NCI-H82 treated with DMSO at 0.1 percent for 48 hours (cell line): ENCODE measurements at regions not wholly inside any gene's neighbourhood (a gene's known extent, or its start where the extent isn't known, plus 50 kb on each side); places are given as distances from the start of the nearest gene placed in this dataset.

Source experiments
- DNase-seq: peaks from one replicate; lab custom pipeline; 2025; ENCODE audit not compliant: unreplicated experiment; lab: John Stamatoyannopoulos, UW

DNA sequence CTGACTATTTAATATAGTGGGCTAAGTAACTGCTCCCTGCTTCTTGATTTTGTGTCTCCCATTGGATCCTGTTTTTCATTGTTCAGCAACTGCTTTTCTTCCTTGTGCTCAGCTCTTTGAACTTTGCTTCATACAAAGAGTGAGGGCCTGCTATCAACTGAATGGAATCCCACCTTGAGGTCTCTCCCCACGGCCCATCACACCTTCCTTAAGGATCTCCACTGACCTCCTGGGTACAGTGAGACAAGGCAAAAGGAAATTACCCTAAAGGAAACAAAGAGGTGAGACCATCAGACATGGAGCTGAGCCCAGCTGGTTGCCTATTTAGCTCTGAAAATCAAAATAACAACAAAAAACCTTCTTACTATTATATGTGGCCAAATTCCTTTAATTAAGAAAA, 91.3 kb upstream of the RPL34 start:
- no peak for DNase-seq

DNA sequence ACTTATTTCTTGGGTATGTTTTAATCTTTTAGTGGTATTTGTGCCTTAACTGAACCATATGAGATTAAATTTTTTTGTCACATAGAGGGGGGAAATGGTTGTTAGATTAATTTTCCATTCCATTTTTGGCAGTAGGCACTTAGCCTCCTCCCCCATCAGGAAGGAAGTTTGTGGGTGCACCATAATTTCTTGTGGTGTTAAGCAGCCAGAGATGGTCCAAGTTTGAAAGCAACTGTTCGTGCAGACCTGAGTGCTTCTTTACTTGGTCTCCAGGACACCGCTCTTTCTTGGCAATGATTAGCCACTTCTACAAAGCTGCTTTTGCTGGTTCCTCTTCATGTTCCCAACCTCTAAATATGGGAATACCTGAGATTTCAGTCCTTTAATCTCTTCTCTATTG, 92.7 kb upstream of the RPL34 start:
- DNase-seq = no peak

DNA sequence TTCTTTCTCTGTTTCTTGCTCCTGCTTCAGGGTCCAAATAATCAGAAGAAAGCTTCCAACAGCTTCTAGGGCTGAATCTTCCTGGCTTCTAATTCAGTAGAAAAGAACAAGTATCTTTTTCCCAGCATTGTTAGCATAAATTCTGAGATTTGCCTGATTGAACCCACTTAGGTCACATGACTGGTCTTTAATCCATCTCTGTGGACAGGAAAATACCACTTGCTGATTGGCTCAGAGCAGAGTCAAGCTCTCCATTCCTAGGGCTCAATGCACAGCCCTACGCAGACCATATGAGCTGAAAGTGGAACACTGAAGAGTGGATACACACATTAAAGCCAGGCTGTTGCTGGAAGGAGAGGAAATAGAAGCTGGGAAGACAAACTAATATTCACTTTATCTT, 99.6 kb upstream of the RPL34 start:
- no peak for DNase-seq

DNA sequence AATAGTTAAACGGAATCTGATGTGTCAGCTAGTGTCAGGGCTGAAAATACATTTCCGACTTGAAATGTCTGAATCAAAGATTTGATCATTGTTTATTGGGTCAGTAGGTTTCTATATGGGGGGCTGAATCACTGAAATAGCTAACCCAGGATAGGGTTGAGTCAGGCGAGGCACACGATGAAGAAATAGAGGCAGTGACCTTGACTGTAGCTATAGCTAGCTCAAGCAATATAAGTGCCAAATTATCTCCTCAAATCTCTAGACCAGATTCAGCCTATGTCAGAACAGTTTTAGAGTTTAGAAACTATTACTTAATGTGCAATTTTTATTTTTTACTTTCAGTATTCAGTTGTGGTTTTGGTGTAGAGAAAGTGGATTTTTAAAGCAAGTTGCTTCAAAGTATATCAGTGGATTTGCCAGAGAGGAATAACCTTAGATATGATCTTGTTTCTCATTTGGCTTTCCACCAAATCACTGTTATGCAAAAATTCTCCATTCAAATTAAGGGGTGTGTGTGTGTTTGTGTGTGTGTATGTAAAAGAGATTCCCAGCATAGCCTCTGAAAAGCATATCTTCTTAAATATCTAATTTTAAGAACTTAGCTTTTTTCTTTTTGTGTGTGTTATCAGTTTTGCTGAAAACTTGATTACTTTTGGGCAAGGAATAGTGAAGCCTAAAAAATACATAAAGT, 100.3 kb upstream of the RPL34 start:
- no peak for DNase-seq

DNA sequence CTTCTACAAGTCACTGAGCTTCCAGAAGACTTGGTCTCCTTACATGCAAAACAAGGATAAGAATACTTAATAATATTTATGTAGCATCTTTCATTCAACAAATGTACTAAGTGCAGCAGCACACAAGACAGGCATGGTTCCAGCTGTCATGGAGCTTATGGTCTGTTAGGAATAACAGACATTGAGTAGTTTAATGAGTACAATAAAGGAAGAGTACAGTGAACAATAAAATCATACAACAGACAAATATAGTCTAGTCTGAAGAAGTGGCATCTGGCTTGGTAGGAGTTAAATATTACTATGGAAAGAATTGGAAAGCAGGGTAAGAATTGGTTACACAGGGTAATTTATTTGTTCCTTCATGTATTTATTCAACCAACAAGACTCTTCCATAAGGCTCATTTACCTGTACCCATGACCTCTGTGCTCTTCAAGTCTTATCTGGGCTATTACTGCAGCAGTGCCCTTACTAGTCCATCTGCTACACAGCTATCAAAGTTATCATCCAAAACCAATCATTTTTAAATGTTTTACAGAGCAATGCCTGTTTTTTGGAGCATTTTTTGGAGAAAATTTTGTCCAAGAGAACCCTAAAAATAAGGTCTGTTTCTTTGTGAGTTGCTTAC, 101.1 kb upstream of the RPL34 start:
- DNase-seq = no peak

DNA sequence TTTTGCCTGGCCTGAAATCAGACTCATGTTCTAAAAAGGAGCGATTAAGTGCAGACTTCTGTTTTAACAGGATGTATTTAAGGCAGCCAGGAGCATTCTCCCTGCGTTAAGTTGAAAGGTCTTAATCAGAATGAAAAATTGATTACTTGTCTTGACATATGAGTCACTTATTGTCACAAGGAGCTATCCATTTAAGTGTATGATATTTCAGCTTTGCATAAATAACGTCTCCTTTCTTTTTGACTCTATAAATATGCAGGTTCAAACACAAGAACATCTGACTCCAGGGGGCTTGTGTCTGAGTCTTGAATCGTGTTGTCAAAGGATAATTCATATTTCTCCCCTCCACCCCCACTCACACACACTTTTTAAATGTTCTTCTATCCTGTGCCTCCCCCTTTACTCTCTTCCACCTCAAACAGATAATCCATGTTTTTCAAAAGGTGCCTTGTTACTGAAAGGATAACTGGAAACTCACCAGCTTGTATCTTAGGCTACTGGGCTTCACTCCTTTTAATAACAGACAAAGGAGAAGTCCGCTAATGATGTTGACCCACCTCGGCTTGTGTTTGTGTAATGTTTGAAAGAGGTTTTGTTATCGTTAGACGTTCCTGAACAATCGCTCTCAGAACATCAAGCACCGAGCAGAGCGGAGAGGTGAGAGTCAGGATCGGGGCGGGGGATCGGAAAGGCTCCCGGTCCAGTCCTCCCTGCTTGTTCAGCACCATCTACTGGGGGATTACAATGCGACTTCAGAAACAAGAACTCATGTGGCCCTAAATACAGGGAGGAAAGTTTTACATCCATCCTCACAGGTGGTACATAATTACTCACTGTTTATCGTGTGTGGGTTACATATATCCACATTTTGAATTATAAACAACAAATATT, 107.5 kb upstream of the RPL34 start:
- no peak for DNase-seq

DNA sequence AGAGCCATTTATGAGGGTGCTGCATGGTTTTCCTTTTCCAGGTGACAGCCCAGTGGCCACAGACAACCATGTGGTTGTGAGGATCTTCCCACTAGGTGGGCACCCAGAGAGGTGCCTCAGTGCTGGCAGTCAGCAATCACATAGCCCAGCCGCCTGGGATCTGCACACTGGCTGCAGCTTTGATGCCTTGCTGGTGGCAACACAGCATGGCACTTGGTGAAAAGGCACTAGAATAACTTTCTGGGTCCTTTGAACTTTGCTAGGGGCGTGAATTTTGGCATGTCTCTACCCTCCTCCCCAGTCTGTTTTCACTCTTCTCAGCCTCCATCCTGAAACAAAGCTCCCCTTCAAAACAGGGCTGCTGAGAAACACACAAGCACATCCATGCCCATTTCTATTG, 108.8 kb upstream of the RPL34 start:
- DNase-seq = no peak

DNA sequence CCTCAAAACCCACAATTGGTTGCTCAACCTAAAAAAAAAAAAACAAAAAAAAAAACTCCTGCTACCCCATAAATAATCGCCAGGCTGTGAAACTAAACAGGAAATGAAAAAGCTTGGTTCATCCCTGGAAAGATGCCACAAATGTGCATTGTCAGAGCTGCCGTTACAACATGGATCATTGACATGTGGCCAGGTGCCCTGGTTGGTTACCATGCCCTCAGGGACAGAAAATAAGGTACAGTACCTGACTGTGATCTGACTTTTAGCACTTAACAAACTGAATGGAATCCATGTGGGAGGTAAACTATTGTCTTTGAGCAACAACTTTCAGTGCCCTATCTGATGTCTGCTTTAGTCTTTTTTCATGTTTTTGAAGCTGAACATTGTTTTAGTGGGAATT, 118.0 kb upstream of the RPL34 start:
- DNase-seq = no peak

DNA sequence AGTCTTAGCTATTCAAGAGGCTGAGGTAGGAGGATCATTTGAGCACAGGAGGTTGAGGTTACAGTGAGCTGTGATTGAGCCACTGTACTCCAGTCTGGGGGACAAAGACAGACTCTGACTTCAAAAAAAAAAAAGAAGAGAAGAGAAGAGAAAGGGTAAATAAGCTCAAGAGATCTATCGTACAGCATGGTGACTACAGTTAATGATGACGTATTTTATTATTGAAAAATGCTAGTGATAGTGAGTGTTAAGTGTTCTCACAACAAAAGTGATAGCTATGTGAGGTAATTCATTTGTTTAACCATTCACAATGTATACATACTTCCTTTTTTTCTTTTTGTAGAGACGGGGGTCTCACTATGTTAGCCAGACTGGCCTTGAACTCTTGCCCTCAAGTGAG, 121.5 kb upstream of the RPL34 start:
- no peak for DNase-seq

DNA sequence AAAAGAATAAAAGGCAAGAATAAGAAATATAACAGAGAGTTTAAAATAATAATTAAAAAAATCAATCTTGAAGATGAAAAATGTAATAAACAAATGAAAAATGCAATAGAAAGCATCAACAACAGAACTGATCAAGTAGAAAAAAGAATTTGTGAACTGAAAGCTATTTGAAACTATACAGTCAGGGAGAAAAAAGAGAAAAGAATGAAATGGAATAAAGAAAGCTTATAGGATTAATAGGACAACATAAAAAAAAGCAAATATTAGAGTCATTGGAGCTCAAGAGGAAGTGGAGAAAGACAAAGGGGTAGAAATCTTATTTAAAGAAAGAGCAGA, 126.8 kb upstream of the RPL34 start:
- DNase-seq = no peak

DNA sequence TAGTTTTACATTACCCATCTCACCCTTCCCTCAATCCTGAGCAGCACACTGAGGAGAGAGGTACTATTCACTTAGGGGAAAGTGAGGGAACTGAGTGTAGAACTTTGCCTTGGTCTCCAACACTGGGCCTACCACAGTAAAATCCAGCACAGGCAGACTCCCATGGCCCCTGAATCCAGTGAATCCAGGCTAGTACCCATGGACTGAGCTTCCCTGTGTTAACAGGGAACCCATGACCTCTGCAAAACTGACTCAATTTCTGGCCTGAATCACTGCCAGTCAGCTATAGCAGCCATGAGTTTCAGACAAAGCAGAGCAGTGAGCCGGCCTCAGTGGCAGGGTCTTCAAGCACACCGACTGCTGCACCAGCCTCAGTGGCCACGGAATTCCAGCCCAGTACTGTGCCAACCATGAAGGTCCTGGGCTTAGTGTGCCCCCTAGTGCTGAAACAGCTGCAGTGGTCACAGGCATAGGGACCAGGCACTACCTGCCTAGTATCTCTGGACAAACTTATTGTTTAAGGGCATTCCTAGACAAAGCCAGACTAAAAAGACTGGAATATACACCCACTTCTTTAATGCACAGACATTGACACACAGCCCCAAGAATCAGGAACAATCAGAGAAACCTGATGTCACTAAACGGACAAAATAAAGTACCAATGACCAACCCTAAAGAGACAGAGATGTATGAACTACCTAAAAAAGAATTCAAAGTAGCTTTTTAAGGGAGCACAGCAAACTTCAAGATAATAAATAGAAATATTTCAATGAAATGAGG, 127.4 kb upstream of the RPL34 start:
- no peak for DNase-seq

DNA sequence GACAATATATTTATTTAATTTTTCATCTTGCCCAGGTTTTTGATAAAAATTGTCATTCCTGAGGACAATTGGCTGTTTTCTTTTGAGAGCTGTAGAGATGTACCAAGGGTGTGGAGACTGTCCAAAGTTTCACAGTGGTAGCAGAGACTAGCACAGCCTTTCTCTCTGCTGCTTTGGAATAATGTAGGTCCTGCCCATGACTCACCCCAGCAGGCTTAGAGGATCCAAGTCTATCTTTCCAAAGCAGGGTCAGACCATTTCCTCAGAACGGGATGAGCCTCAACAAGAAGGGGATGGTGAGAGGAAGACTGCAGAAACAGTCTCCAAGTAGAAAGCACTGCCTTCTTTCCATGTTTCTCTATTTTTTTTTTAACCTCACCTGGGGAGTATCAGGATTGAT, 131.5 kb upstream of the RPL34 start:
- DNase-seq = no peak

DNA sequence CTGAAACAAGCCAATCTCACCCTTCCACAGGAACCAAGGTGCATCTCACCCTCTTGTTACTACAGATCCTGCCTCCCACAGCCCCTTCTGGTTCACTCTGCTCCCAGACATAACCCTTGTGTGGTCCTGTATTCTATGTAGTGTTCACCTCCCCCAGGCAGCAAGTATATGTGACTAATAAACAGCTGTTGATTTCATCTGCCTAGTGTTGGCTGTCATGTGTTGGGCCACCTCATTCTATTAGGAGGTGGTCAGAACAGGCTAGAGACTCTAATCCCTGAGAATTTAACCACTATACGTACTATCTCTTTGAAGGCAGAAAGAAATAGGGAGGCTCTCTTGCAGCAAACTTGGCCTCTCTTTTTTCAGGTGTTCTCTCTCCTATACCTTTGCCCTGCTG, 134.3 kb upstream of the RPL34 start:
- no peak for DNase-seq

DNA sequence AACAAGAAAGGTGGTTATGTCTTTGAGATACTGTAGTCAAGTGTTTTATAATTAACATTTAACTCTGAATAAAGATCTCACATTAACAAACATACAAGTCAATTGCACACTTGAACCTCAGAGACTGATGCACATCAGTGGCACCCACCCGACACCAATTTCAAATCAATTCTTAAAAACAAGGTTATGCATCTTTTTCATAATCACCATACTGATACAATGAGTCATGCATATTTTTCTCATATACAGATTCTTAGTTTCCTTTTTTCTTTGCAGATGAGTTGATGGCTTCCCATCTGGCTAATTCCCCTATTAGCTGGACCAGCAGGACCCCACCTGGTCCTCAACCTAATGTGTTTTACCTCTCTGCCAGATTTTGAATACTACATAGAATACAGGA, 136.2 kb upstream of the RPL34 start:
- DNase-seq = no peak

DNA sequence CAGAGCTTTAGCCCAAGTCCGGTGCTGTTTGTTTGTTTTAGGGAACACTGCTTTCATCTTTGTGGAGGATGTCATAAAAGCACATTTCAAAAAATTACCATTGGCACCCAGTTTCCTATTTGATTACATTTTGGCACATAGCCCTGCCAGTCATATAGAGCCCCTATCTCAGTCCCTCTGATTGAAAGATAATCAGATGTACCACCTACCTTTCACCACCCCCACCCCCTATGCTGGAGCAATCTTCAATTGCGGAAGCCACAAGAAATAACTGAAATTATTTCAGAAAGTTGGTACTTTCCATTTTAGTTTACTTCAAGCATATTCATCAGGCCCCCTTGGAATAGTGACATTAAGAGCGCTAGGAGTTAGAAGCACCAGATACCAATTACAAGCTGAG, 136.7 kb upstream of the RPL34 start:
- DNase-seq = no peak

DNA sequence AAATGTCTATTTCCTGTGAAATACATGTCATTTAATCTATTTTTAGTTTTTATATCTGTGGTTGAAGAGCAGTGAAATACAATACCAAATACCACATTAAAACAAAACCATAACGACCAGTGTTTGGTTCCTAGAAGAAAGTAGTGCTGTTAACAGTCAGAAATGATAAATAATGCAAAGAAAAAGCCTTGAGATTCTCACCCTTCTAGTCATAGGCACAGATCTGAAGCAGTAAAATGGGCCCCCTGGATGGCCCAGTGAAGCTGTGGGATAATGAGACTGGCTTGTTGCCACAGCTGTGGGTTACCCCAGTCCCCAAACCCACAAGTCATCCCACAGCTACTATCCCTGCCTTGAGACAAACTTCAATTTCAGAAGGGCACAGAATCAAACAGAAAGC, 137.3 kb upstream of the RPL34 start:
- DNase-seq = no peak

DNA sequence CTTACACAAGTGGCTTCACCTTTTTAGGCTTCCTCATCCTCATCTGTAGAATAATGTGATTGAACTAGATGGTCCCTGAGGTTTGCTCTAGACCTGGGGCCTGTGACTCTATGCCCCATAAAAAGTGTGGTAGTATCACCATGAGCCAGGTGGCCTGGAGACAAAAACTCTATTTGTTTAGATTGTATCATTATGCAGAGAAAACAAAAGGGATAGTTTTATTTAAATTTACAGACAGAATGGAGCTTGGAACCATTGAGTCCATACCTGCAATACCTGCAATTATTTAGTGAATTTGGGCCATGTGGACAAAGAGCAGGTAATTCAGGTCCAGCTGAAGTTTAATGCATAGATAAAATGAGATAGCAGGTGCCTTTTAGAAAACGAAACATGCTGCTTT, 139.5 kb upstream of the RPL34 start:
- no peak for DNase-seq

DNA sequence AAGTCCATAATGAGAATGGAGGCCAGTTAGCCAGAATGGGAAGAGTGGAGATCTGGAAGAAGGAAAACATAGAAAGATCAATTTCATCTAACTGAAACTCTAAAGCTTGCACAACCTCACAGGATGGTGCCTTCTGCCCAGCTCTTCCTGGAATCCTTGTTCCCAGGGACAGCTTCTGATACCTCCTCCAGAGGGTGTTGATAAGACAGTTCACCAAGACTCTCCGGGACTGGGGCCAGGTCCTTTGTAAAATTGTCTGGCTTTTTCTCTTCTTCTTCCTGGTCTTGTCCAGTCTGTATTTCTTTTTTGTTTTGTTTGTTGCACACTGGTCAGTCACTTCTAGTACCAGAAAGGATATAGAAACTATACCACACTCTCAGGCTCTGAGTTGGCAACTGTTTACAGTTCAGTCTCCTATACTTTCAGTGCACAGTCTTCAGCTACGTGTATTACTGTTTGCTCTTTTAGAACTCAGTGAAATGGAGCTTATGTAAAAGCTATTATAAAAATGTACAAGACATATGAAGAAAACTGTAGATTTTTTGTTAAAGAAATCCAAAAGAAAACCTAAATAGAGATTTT, 142.8 kb upstream of the RPL34 start:
- DNase-seq = no peak

DNA sequence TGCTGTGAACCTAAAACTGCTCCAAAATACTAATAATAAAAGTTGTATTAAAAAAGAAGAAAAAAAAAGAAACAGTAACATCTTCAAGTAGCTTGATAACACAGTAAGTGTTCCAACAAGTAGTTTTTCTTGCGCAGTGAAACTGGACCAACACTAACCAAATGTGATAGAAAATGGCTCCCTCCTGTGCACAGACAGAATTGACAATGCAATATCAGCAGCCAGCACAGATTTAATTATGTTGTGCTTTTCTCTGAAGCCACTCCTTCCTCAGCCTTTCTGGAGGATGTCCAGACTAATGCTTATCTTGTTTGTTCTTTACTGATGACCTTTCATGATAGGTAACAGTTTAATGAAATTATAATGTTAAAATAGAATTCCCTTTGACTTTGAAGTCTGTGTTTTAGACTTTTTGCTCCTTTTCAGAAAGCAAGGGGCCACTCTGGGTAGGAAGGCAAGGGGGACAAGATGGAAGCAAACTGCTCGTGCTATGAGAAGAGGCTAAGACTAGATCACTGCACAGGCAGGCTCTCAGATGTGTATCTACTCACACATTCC, 147.1 kb upstream of the RPL34 start:
- no peak for DNase-seq

DNA sequence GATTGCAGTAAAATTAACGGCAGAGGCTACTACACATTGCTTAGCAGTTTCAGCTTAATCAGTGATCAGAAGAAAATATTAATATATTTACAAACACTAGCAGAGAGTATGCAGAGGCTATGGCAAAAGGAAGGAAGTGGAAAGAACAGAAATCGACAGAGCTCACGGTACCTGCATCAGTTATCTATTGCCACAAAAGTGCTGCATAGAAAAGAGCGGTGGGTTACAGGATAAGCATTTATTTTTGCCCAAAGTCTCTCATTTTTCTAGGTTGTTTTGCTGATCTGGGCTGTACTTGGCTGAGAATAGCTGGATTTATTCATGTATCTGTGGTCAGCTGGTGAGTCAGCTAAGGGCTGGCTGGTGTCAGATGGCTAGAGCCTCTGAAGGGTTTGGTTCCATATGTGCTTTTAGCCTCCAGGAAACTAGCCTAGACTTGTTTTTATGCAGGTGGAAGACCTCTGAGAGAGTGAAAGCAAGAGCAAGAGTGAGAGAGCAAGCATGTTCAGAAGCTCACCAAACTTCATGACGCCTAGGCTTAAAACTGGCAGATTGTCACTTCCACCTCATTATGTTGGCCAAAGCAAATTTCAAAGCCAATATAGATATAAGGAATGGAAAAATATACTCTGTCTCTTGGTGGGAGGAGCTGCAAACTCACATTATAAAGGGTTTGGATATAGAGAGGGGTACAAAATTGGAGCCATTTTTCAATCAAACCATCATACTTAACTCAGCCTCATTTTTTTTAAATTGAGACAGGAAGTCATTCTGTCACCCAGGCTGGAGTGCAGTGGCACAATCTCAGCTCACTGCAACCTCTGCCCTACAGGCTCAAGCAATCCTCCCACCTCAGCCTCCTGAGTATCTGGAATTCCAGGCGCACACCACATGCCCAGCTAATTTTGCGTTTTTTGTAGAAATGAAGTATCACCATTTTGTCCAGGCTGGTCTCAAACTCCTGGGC, 153.2 kb upstream of the RPL34 start:
- DNase-seq = no peak
